ENCODE measurements at regions not wholly inside any gene's neighbourhood (a gene's known extent, or its start where the extent isn't known, plus 50 kb on each side); places are given as distances from the start of the nearest gene placed in this dataset.

DNA sequence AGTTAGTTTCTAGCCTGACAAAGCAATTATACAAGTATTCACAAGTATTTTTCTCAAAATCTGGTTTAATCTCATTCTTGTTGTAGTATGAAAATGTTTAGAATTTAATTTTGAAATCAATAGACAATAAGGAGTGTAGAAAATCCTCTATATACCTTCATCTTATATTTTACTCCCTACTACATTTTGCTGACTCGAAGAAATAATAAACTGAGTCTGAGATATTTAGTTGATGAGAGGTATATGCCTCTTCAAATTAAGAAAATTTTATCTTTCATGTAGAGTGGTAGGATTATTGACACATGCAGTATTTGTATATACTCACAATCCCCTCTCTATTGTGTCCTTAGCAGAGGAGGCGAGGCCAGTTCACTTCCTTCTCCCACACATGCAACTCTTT, 477.7 kb downstream of the MAN2A1 start:
- Histone ChIP-seq H3K9ac (replicated peaks in 1 of 4; ENCODE audit: extremely low read depth in 1 of 4, low read depth in 3 of 4, low read length in 3 of 4) (no peak overlapping the region), H3K4me3 (ENCODE audit: extremely low read depth in 1 of 4, insufficient read depth in 2 of 4, low read depth in 3 of 4, low read length in 4 of 4) (no peak overlapping the region), H2BK20ac (ENCODE audit: low read length) (no peak overlapping the region), H2AK5ac (ENCODE audit: low read depth, low read length) (no peak overlapping the region), H2BK120ac (replicated peaks; ENCODE audit: low read depth, low read length) (no peak overlapping the region), H3K14ac (ENCODE audit: insufficient read length) (no peak overlapping the region), H3K56ac (replicated peaks; ENCODE audit: insufficient read length, low read depth, low read length) (no peak overlapping the region), H3K79me1 (ENCODE audit: low read depth, low read length) (no peaks in the 10 kb centered on the region), H4K91ac (replicated peaks; ENCODE audit: insufficient read length, low read length) (no peak overlapping the region), H2BK12ac (ENCODE audit: low read depth, low read length) (no peak overlapping the region), H3K4ac (replicated peaks; ENCODE audit: insufficient read length, low read depth, low read length) (no peak overlapping the region), H3K4me2 (ENCODE audit: insufficient read depth in 1 of 2, low read depth in 2 of 2, low read length in 2 of 2) (no peak overlapping the region), H3K27ac (ENCODE audit: low read depth, low read length) (no peak overlapping the region), H3K36me3 (ENCODE audit: control insufficient read depth in 2 of 4, insufficient read depth in 4 of 4, low read length in 3 of 4) (no peaks in the 10 kb centered on the region), H3K27me3 (replicated peaks in 1 of 4; ENCODE audit: control insufficient read depth in 3 of 4, extremely low read depth in 1 of 4, insufficient read depth in 3 of 4, low read length in 3 of 4) (no peaks in the 10 kb centered on the region), H3K23me2 (ENCODE audit: low read depth, low read length) (no peaks in the 10 kb centered on the region), H2BK5ac (ENCODE audit: low read depth, low read length) (no peak overlapping the region), H2BK15ac (ENCODE audit: low read length) (no peak overlapping the region), H3K18ac (ENCODE audit: extremely low read depth, low read length) (no peak overlapping the region), H3K79me2 (ENCODE audit: control insufficient read depth in 1 of 2, insufficient read depth in 2 of 2, low read length in 2 of 2) (no peaks in the 10 kb centered on the region), H4K20me1 (replicated peaks in 1 of 2; ENCODE audit: control insufficient read depth in 1 of 2, insufficient read depth in 2 of 2, low read length in 2 of 2) (no peaks in the 10 kb centered on the region), H3K9me3 (ENCODE audit: insufficient read depth in 2 of 2, low read depth in 1 of 2, low read length in 1 of 2) (peaks cover 3% of the 10 kb centered on the region in 2 experiments; a peak in 2 of 4 replicates), H2AFZ (ENCODE audit: low read length) (no peak overlapping the region), H3K23ac (ENCODE audit: insufficient read length) (no peak overlapping the region), H4K5ac (ENCODE audit: insufficient read length, low read depth, low read length) (no peak overlapping the region), H4K8ac (ENCODE audit: extremely low read depth, insufficient read depth, low read length) (no peak overlapping the region), H3K4me1 (replicated peaks in 1 of 4; ENCODE audit: control insufficient read depth in 3 of 4, insufficient read depth in 4 of 4, low read length in 3 of 4) (no peaks in the 10 kb centered on the region)
- FAIRE-seq: no peak
- no peak for DNase-seq (ENCODE audit: low read depth in 1 of 2, low spot score in 2 of 2)
- WGBS, 2 experiments (ENCODE audit: extremely low coverage in 1 of 2, insufficient coverage in 1 of 2, insufficient read length in 1 of 2, insufficient replicate concordance in 2 of 2, low coverage in 1 of 2, low lambda C conversion rate in 2 of 2, missing lambda C conversion rate in 1 of 2): 94% methylated on average over 2 of the region's 2 CpGs; no CpG with 5 or more reads in 1 of the 2 experiments
- ChIA-PET CTCF (ENCODE audit: partially characterized antibody) (no interaction called here), POLR2A (ENCODE audit: partially characterized antibody) (no interaction called here)
- TF ChIP-seq KDM1A (IDR thresholded peaks at IDR 0.05; ENCODE audit: borderline replicate concordance, low read length): no peak
- TF ChIP-seq TCF12 (IDR thresholded peaks at IDR 0.05; ENCODE audit: low read depth, low read length): no peak
- TF ChIP-seq POLR2A (IDR thresholded peaks at IDR 0.05; ENCODE audit: control extremely low read depth in 1 of 2, low read depth in 2 of 2, low read length in 2 of 2): no peak
- TF ChIP-seq, protein P1, sequence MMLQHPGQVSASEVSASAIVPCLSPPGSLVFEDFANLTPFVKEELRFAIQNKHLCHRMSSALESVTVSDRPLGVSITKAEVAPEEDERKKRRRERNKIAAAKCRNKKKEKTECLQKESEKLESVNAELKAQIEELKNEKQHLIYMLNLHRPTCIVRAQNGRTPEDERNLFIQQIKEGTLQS (IDR thresholded peaks at IDR 0.05; ENCODE audit: insufficient read depth, low read depth, low read length): no peak
- TF ChIP-seq ASH2L (IDR thresholded peaks at IDR 0.05; ENCODE audit: low read length): no peak
- no peak for TF ChIP-seq TAF1 (IDR thresholded peaks at IDR 0.05; ENCODE audit: low read depth, low read length)
- TF ChIP-seq EZH2 (IDR thresholded peaks at IDR 0.05; ENCODE audit: low read depth, low read length, severe bottlenecking): no peak
- no peak for TF ChIP-seq EP300 (IDR thresholded peaks at IDR 0.05; ENCODE audit: borderline replicate concordance in 1 of 2, low read depth in 2 of 2, low read length in 2 of 2)
- TF ChIP-seq TAF7 (optimal IDR thresholded peaks at IDR 0.05; ENCODE audit: borderline replicate concordance, low read depth, low read length): no peak
- TF ChIP-seq EGR1 (IDR thresholded peaks at IDR 0.05; ENCODE audit: borderline replicate concordance, low read depth, low read length): no peak
- TF ChIP-seq, protein P2, sequence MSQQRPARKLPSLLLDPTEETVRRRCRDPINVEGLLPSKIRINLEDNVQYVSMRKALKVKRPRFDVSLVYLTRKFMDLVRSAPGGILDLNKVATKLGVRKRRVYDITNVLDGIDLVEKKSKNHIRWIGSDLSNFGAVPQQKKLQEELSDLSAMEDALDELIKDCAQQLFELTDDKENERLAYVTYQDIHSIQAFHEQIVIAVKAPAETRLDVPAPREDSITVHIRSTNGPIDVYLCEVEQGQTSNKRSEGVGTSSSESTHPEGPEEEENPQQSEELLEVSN (IDR thresholded peaks at IDR 0.05): no peak
- TF ChIP-seq SP2 (IDR thresholded peaks at IDR 0.05; ENCODE audit: low read length): no peak
- no peak for TF ChIP-seq HDAC6 (IDR thresholded peaks at IDR 0.05; ENCODE audit: low read depth, low read length)
- no peak for TF ChIP-seq RFX5 (IDR thresholded peaks at IDR 0.05; ENCODE audit: borderline replicate concordance, low read depth, low read length)
- TF ChIP-seq CBX5 (IDR thresholded peaks at IDR 0.05; ENCODE audit: low read depth, low read length): no peak
